ENCODE measurements at regions not wholly inside any gene's neighbourhood (a gene's known extent, or its start where the extent isn't known, plus 50 kb on each side); places are given as distances from the start of the nearest gene placed in this dataset.

- Histone ChIP-seq H3K36me3 (ENCODE audit: control insufficient read depth, insufficient read depth, low read length) (no peaks in the 10 kb centered on the region), H3K9me3 (replicated peaks; ENCODE audit: control insufficient read depth, low read depth, low read length) (no peaks in the 10 kb centered on the region), H3K4me1 (ENCODE audit: control insufficient read depth, insufficient read depth, low read length) (no peaks in the 10 kb centered on the region), H3K27me3 (ENCODE audit: control insufficient read depth, insufficient read depth, low read length) (no peaks in the 10 kb centered on the region), H3K4me3 (ENCODE audit: low read length) (no peak overlapping the region), H3K27ac (ENCODE audit: low read length) (no peak overlapping the region)
- DNase-seq = no peak
- WGBS (ENCODE audit: insufficient coverage) = no CpG with 5 or more reads among the region's 1 CpG
Measured at GRCh38 chr1:102758418-102758817, 349.9 kb downstream of the COL11A1 start.

- Histone ChIP-seq H3K4me1 (ENCODE audit: control insufficient read depth, insufficient read depth, low read length) (no peaks in the 10 kb centered on the region), H3K27ac (ENCODE audit: low read length) (no peak overlapping the region), H3K4me3 (ENCODE audit: low read length) (no peak overlapping the region), H3K27me3 (ENCODE audit: control insufficient read depth, insufficient read depth, low read length) (no peaks in the 10 kb centered on the region), H3K36me3 (ENCODE audit: control insufficient read depth, insufficient read depth, low read length) (no peaks in the 10 kb centered on the region), H3K9me3 (replicated peaks; ENCODE audit: control insufficient read depth, low read depth, low read length) (no peaks in the 10 kb centered on the region)
- no CpG with 5 or more reads among the region's 2 CpGs for WGBS (ENCODE audit: insufficient coverage)
- DNase-seq = no peak
Measured at GRCh38 chr1:102757363-102757762, 351.0 kb downstream of the COL11A1 start.

- Histone ChIP-seq H3K36me3 (ENCODE audit: control insufficient read depth, insufficient read depth, low read length) (no peaks in the 10 kb centered on the region), H3K27me3 (ENCODE audit: control insufficient read depth, insufficient read depth, low read length) (no peaks in the 10 kb centered on the region), H3K9me3 (replicated peaks; ENCODE audit: control insufficient read depth, low read depth, low read length) (no peaks in the 10 kb centered on the region), H3K4me1 (ENCODE audit: control insufficient read depth, insufficient read depth, low read length) (no peaks in the 10 kb centered on the region), H3K27ac (ENCODE audit: low read length) (no peak overlapping the region), H3K4me3 (ENCODE audit: low read length) (no peak overlapping the region)
- no CpG with 5 or more reads among the region's 2 CpGs for WGBS (ENCODE audit: insufficient coverage)
- DNase-seq = peak; percentile 70
Measured at GRCh38 chr1:102751111-102751510, 357.2 kb downstream of the COL11A1 start.

GRCh38 chr1:102742426-102742825, 365.9 kb downstream of the COL11A1 start:
- Histone ChIP-seq H3K4me3 (ENCODE audit: low read length) (no peak overlapping the region), H3K4me1 (ENCODE audit: control insufficient read depth, insufficient read depth, low read length) (no peaks in the 10 kb centered on the region), H3K9me3 (replicated peaks; ENCODE audit: control insufficient read depth, low read depth, low read length) (no peaks in the 10 kb centered on the region), H3K27me3 (ENCODE audit: control insufficient read depth, insufficient read depth, low read length) (no peaks in the 10 kb centered on the region), H3K27ac (ENCODE audit: low read length) (no peak overlapping the region), H3K36me3 (ENCODE audit: control insufficient read depth, insufficient read depth, low read length) (no peaks in the 10 kb centered on the region)
- WGBS (ENCODE audit: insufficient coverage) = no CpG with 5 or more reads among the region's 2 CpGs
- DNase-seq = no peak

GRCh38 chr1:102733491-102734236, 374.7 kb downstream of the COL11A1 start:
- Histone ChIP-seq H3K36me3 (ENCODE audit: control insufficient read depth, insufficient read depth, low read length) (no peaks in the 10 kb centered on the region), H3K27ac (ENCODE audit: low read length) (no peak overlapping the region), H3K4me3 (ENCODE audit: low read length) (no peak overlapping the region), H3K27me3 (ENCODE audit: control insufficient read depth, insufficient read depth, low read length) (no peaks in the 10 kb centered on the region), H3K4me1 (ENCODE audit: control insufficient read depth, insufficient read depth, low read length) (no peaks in the 10 kb centered on the region), H3K9me3 (replicated peaks; ENCODE audit: control insufficient read depth, low read depth, low read length) (no peaks in the 10 kb centered on the region)
- no CpG with 5 or more reads among the region's 3 CpGs for WGBS (ENCODE audit: insufficient coverage)
- no peak for DNase-seq

- no CpG with 5 or more reads among the region's 1 CpG for WGBS (ENCODE audit: insufficient coverage)
- DNase-seq = no peak
- Histone ChIP-seq H3K36me3 (ENCODE audit: control insufficient read depth, insufficient read depth, low read length) (no peaks in the 10 kb centered on the region), H3K9me3 (replicated peaks; ENCODE audit: control insufficient read depth, low read depth, low read length) (no peaks in the 10 kb centered on the region), H3K4me1 (ENCODE audit: control insufficient read depth, insufficient read depth, low read length) (no peaks in the 10 kb centered on the region), H3K27ac (ENCODE audit: low read length) (no peak overlapping the region), H3K27me3 (ENCODE audit: control insufficient read depth, insufficient read depth, low read length) (no peaks in the 10 kb centered on the region), H3K4me3 (ENCODE audit: low read length) (no peak overlapping the region)
Measured at GRCh38 chr1:102732927-102733326, 375.4 kb downstream of the COL11A1 start.

- no CpG with 5 or more reads among the region's 1 CpG for WGBS (ENCODE audit: insufficient coverage)
- Histone ChIP-seq H3K4me3 (ENCODE audit: low read length) (no peak overlapping the region), H3K27ac (ENCODE audit: low read length) (no peak overlapping the region), H3K36me3 (ENCODE audit: control insufficient read depth, insufficient read depth, low read length) (no peaks in the 10 kb centered on the region), H3K9me3 (replicated peaks; ENCODE audit: control insufficient read depth, low read depth, low read length) (no peaks in the 10 kb centered on the region), H3K4me1 (ENCODE audit: control insufficient read depth, insufficient read depth, low read length) (no peaks in the 10 kb centered on the region), H3K27me3 (ENCODE audit: control insufficient read depth, insufficient read depth, low read length) (no peaks in the 10 kb centered on the region)
- no peak for DNase-seq
Measured at GRCh38 chr1:102726417-102726816, 381.9 kb downstream of the COL11A1 start.

GRCh38 chr1:102724741-102725140, 383.6 kb downstream of the COL11A1 start:
- no peaks in the 10 kb centered on the region for H3K27me3 ChIP-seq (ENCODE audit: control insufficient read depth, insufficient read depth, low read length)
- no CpG with 5 or more reads among the region's 1 CpG for WGBS (ENCODE audit: insufficient coverage)
- H3K36me3 ChIP-seq (ENCODE audit: control insufficient read depth, insufficient read depth, low read length) = no peaks in the 10 kb centered on the region
- no peak for DNase-seq
- H3K4me1 ChIP-seq (ENCODE audit: control insufficient read depth, insufficient read depth, low read length) = no peaks in the 10 kb centered on the region
- H3K9me3 ChIP-seq (replicated peaks; ENCODE audit: control insufficient read depth, low read depth, low read length) = no peaks in the 10 kb centered on the region
- H3K4me3 ChIP-seq (ENCODE audit: low read length) = no peak overlapping the region
- no peak overlapping the region for H3K27ac ChIP-seq (ENCODE audit: low read length)

GRCh38 chr1:102715150-102715549, 393.2 kb downstream of the COL11A1 start:
- no CpG with 5 or more reads among the region's 4 CpGs for WGBS (ENCODE audit: insufficient coverage)
- H3K27me3 ChIP-seq (ENCODE audit: control insufficient read depth, insufficient read depth, low read length) = no peaks in the 10 kb centered on the region
- no peak overlapping the region for H3K4me3 ChIP-seq (ENCODE audit: low read length)
- no peaks in the 10 kb centered on the region for H3K4me1 ChIP-seq (ENCODE audit: control insufficient read depth, insufficient read depth, low read length)
- H3K27ac ChIP-seq (ENCODE audit: low read length) = no peak overlapping the region
- H3K36me3 ChIP-seq (ENCODE audit: control insufficient read depth, insufficient read depth, low read length) = no peaks in the 10 kb centered on the region
- DNase-seq = peak; percentile 4
- no peaks in the 10 kb centered on the region for H3K9me3 ChIP-seq (replicated peaks; ENCODE audit: control insufficient read depth, low read depth, low read length)

- no CpG with 5 or more reads among the region's 1 CpG for WGBS (ENCODE audit: insufficient coverage)
- H3K36me3 ChIP-seq (ENCODE audit: control insufficient read depth, insufficient read depth, low read length) = no peaks in the 10 kb centered on the region
- DNase-seq = no peak
- no peaks in the 10 kb centered on the region for H3K27me3 ChIP-seq (ENCODE audit: control insufficient read depth, insufficient read depth, low read length)
- no peak overlapping the region for H3K4me3 ChIP-seq (ENCODE audit: low read length)
- no peak overlapping the region for H3K27ac ChIP-seq (ENCODE audit: low read length)
- H3K4me1 ChIP-seq (ENCODE audit: control insufficient read depth, insufficient read depth, low read length) = no peaks in the 10 kb centered on the region
- H3K9me3 ChIP-seq (replicated peaks; ENCODE audit: control insufficient read depth, low read depth, low read length) = no peaks in the 10 kb centered on the region
Measured at GRCh38 chr1:102699524-102699923, 408.8 kb downstream of the COL11A1 start.

- Histone ChIP-seq H3K4me1 (ENCODE audit: control insufficient read depth, insufficient read depth, low read length) (no peaks in the 10 kb centered on the region), H3K36me3 (ENCODE audit: control insufficient read depth, insufficient read depth, low read length) (no peaks in the 10 kb centered on the region), H3K27me3 (ENCODE audit: control insufficient read depth, insufficient read depth, low read length) (no peaks in the 10 kb centered on the region), H3K27ac (ENCODE audit: low read length) (no peak overlapping the region), H3K4me3 (ENCODE audit: low read length) (no peak overlapping the region), H3K9me3 (replicated peaks; ENCODE audit: control insufficient read depth, low read depth, low read length) (no peaks in the 10 kb centered on the region)
- no peak for DNase-seq
- no CpG with 5 or more reads among the region's 1 CpG for WGBS (ENCODE audit: insufficient coverage)
Measured at GRCh38 chr1:102693345-102693744, 415.0 kb downstream of the COL11A1 start.
